Cardiac fibroblast (primary cell): ENCODE measurements at regions not wholly inside any gene's neighbourhood (a gene's known extent, or its start where the extent isn't known, plus 50 kb on each side); places are given as distances from the start of the nearest gene placed in this dataset.

ENCODE experiments used
- DNase-seq, 2 donors: peaks; one replicate each; pipeline versions ENCODE4 v3.0.0 to v3.0.0-alpha.2; 2010; ENCODE audit warnings: low read depth in 2 of 2
- H3K4me3 ChIP-seq, 2 donors: replicated peaks in 1 of 2; 1 replicate in 1 of 2; 2 replicates in 1 of 2; pipeline ENCODE4 v1.5.1; 2011; ENCODE audit warnings: low read depth in 2 of 2, low read length in 2 of 2, mild to moderate bottlenecking in 2 of 2, moderate library complexity in 1 of 2
- TF ChIP-seq, protein P1 (sequence below): IDR thresholded peaks from one replicate; pipeline ENCODE4 v1.5.1; 2011; ENCODE audit warnings: low read depth, mild to moderate bottlenecking, low read length, inconsistent platforms

- no peak overlapping the region for H3K4me3 ChIP-seq
- no peak for DNase-seq
- TF ChIP-seq, protein P1, sequence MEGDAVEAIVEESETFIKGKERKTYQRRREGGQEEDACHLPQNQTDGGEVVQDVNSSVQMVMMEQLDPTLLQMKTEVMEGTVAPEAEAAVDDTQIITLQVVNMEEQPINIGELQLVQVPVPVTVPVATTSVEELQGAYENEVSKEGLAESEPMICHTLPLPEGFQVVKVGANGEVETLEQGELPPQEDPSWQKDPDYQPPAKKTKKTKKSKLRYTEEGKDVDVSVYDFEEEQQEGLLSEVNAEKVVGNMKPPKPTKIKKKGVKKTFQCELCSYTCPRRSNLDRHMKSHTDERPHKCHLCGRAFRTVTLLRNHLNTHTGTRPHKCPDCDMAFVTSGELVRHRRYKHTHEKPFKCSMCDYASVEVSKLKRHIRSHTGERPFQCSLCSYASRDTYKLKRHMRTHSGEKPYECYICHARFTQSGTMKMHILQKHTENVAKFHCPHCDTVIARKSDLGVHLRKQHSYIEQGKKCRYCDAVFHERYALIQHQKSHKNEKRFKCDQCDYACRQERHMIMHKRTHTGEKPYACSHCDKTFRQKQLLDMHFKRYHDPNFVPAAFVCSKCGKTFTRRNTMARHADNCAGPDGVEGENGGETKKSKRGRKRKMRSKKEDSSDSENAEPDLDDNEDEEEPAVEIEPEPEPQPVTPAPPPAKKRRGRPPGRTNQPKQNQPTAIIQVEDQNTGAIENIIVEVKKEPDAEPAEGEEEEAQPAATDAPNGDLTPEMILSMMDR = no peak
These were observed 54.9 kb downstream of the DIO3 start for GRCh38 chr14:101616202-101616601.

GRCh38 chr14:101619484-101619883 is 58.2 kb downstream of the DIO3 start:
- DNase-seq = no peak

GRCh38 chr14:101620031-101620788 is 58.9 kb downstream of the DIO3 start:
- DNase-seq = no peak
- TF ChIP-seq, protein P1 = no peak
- H3K4me3 ChIP-seq = no peak overlapping the region

More at GRCh38 chr14:101619484-101619883, 58.2 kb downstream of the DIO3 start:
- H3K4me3 ChIP-seq = no peak overlapping the region
- TF ChIP-seq, protein P1 = no peak

DNA sequence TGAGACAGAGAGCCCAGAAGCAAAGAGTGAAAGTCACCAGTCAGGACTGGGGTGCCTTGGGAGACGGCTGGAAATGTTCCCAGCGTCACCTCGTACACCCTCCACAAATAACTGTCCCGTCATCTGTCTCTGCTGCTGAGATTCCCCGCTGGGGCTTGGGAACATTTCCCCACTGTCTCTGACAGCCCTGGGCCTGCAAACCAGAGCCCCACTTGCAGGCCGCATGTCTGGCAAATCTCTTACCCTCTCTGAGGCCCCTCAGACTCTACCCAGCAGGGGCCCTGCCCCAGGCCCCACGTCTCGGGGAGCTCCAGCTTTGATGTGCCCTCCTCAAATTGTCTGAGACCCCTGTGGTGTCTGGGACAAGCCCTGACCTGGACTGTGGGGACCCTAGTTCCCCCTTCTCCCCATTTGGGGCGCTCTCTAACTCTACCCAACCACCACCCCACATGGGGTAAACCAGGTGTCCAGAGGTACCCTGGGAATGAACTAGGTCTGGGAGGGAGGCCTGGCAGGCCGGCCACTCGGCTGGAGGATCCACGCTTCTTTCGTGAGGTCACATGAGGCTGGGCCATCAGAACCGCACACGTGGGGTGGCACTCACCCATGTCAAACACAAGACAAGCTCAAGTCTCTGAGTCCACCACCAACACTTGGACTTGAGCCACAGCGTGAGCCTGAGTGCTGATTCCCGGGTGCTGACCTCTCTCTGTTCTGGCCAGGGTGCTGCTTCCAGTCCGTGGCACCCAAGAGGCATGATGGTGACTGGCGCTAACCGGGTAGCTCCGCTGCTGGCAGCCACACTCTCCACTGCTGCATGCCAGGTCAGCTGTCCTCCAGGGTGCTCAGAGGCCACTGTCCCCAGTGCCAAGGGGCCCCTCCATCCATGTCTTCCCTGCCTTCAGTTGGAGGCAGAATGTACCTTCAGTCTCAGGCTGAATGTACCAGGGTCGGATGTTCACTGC is 59.8 kb downstream of the DIO3 start:
- no peak overlapping the region for H3K4me3 ChIP-seq
- TF ChIP-seq, protein P1 = no peak
- no peak for DNase-seq

GRCh38 chr14:101622251-101623076 is 61.2 kb downstream of the DIO3 start:
- no peak overlapping the region for H3K4me3 ChIP-seq
- TF ChIP-seq, protein P1 = no peak
- DNase-seq = no peak

- DNase-seq = no peak
- TF ChIP-seq, protein P1 = no peak
- no peak overlapping the region for H3K4me3 ChIP-seq
These were observed 61.7 kb downstream of the DIO3 start for GRCh38 chr14:101623077-101623372.
